ENCODE measurements at regions not wholly inside any gene's neighbourhood (a gene's known extent, or its start where the extent isn't known, plus 50 kb on each side); places are given as distances from the start of the nearest gene placed in this dataset.

DNA sequence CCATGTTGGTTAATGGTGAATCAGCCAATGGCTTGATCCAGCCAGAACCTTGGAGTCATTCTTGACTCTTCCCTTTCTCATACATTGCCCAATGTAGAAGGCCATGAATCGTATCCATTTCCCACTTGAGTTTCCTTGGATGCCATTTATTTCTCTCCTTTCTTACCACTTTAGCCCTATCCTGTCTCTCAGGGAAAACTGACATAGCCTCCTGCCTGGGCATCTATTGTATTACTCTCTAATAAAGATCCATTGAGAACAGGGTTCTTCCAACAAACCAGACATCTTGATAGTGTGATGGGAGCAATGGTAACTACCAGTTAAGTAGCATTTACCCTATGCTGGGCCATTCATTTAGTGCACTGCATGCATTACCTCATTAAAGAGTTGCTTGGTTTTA, 104.2 kb upstream of the CDH11 start:
- H2BK15ac ChIP-seq (ENCODE audit: low read depth, low read length): no peak overlapping the region; the same call in 2 of the 3 replicates
- H3K9me3 ChIP-seq (ENCODE audit: control insufficient read depth, insufficient read depth, low read length): no peaks in the 10 kb centered on the region
- ChIA-PET CTCF (no interaction called here), POLR2A (ENCODE audit: unreplicated experiment) (no interaction called here)
- no peak overlapping the region for H2AK5ac ChIP-seq (ENCODE audit: low read depth, low read length)
- H3K27ac ChIP-seq (ENCODE audit: insufficient read depth, low read length): no peak overlapping the region
- no peak overlapping the region for H2AFZ ChIP-seq (replicated peaks; ENCODE audit: low read length, poor library complexity)
- no peak overlapping the region for H3K56ac ChIP-seq (ENCODE audit: extremely low read depth, insufficient read depth, low read length)
- no peaks in the 10 kb centered on the region for H3K9me1 ChIP-seq (ENCODE audit: insufficient read depth, low read length)
- dilution Hi-C loops (cut with HindIII; ENCODE audit: low sequenced_read_pairs, unreplicated experiment): no loop called here
- ATAC-seq (ENCODE audit: low read depth) (no peak), DNase-seq (no peak)
- no peak overlapping the region for H4K91ac ChIP-seq (ENCODE audit: insufficient read depth, low read depth, low read length)
- H4K8ac ChIP-seq (ENCODE audit: low read depth in 2 of 2, low read length in 2 of 2): no peak overlapping the region
- H3K4me2 ChIP-seq (ENCODE audit: low read depth, low read length): no peak overlapping the region
- no peak overlapping the region for H3K18ac ChIP-seq (ENCODE audit: low read depth, low read length)
- no peak overlapping the region for H3K4me3 ChIP-seq (ENCODE audit: insufficient read depth, low read depth, low read length)
- no peaks in the 10 kb centered on the region for H3K79me1 ChIP-seq (ENCODE audit: low read depth in 1 of 2, low read length in 2 of 2)
- TF ChIP-seq, protein P1, sequence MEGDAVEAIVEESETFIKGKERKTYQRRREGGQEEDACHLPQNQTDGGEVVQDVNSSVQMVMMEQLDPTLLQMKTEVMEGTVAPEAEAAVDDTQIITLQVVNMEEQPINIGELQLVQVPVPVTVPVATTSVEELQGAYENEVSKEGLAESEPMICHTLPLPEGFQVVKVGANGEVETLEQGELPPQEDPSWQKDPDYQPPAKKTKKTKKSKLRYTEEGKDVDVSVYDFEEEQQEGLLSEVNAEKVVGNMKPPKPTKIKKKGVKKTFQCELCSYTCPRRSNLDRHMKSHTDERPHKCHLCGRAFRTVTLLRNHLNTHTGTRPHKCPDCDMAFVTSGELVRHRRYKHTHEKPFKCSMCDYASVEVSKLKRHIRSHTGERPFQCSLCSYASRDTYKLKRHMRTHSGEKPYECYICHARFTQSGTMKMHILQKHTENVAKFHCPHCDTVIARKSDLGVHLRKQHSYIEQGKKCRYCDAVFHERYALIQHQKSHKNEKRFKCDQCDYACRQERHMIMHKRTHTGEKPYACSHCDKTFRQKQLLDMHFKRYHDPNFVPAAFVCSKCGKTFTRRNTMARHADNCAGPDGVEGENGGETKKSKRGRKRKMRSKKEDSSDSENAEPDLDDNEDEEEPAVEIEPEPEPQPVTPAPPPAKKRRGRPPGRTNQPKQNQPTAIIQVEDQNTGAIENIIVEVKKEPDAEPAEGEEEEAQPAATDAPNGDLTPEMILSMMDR (conservative IDR thresholded peaks at IDR 0.05; ENCODE audit: low read depth, low read length): no peak
- no peak for TF ChIP-seq BHLHE40 (IDR thresholded peaks at IDR 0.05; ENCODE audit: low read depth, low read length)
- TF ChIP-seq USF2 (IDR thresholded peaks at IDR 0.05; ENCODE audit: low read depth, low read length): no peak
- TF ChIP-seq POLR2A (IDR thresholded peaks at IDR 0.05; ENCODE audit: low read depth, low read length): no peak
- TF ChIP-seq NFE2L2 (IDR thresholded peaks at IDR 0.05; ENCODE audit: low read depth, low read length): no peak
- TF ChIP-seq RFX5 (IDR thresholded peaks at IDR 0.05; ENCODE audit: low read depth, low read length): no peak
- no peak for TF ChIP-seq MXI1 (IDR thresholded peaks at IDR 0.05; ENCODE audit: borderline replicate concordance, low read depth, low read length)
- TF ChIP-seq ELK1 (IDR thresholded peaks at IDR 0.05; ENCODE audit: borderline replicate concordance, low read depth, low read length): no peak
- TF ChIP-seq FOS (IDR thresholded peaks at IDR 0.05; ENCODE audit: low read depth, low read length): no peak
- no peak for TF ChIP-seq MAFK (IDR thresholded peaks at IDR 0.05; ENCODE audit: low read depth, low read length)
- TF ChIP-seq MAZ (IDR thresholded peaks at IDR 0.05; ENCODE audit: borderline replicate concordance, low read depth, low read length): no peak
- TF ChIP-seq RAD21 (IDR thresholded peaks at IDR 0.05; ENCODE audit: low read length): no peak
- TF ChIP-seq CHD1 (IDR thresholded peaks at IDR 0.05; ENCODE audit: low read depth, low read length): no peak
- no peak for TF ChIP-seq SMC3 (IDR thresholded peaks at IDR 0.05; ENCODE audit: low read depth, low read length)
- no peak for TF ChIP-seq CEBPB (IDR thresholded peaks at IDR 0.05; ENCODE audit: low read depth, low read length)
- TF ChIP-seq RCOR1 (IDR thresholded peaks at IDR 0.05; ENCODE audit: insufficient replicate concordance, low read length): no peak
- no peak overlapping the region for H2BK120ac ChIP-seq (ENCODE audit: low read depth, low read length)
- no peak overlapping the region for H2BK20ac ChIP-seq (ENCODE audit: low read depth, low read length)
- H3K36me3 ChIP-seq (ENCODE audit: control insufficient read depth, insufficient read depth, low read length): no peaks in the 10 kb centered on the region
- H3K4ac ChIP-seq (ENCODE audit: low read depth, low read length): no peak overlapping the region
- H3K23ac ChIP-seq (ENCODE audit: low read depth, low read length): no peak overlapping the region
- H3K14ac ChIP-seq (replicated peaks; ENCODE audit: low read depth, low read length): no peak overlapping the region
- BruUV-seq (replicated peaks): no TSS peak
- no peak overlapping the region for H2BK5ac ChIP-seq (ENCODE audit: low read depth, low read length, poor library complexity, severe bottlenecking)
- H3K9ac ChIP-seq (ENCODE audit: low read depth, low read length): no peak overlapping the region
- H4K20me1 ChIP-seq (ENCODE audit: insufficient read depth, low read length): no peaks in the 10 kb centered on the region
- intact Hi-C loops (cut with micrococcal nuclease): no loop called here
- WGBS, 2 experiments (ENCODE audit: extremely low coverage in 2 of 2, insufficient read length in 1 of 2): 100% methylated on average over 1 of the region's 1 CpG; no CpG with 5 or more reads in 1 of the 2 experiments
- in situ Hi-C loops (cut with MboI; ENCODE audit: low sequenced_read_pairs): no loop called here
- H2AK9ac ChIP-seq (replicated peaks; ENCODE audit: low read depth, low read length, poor library complexity): no peak overlapping the region
- H4K5ac ChIP-seq (ENCODE audit: low read depth, low read length): no peak overlapping the region
- peaks cover 4% of the 10 kb centered on the region for H3K4me1 ChIP-seq (ENCODE audit: control insufficient read depth, insufficient read depth, low read length)
- no peaks in the 10 kb centered on the region for H3K27me3 ChIP-seq (ENCODE audit: control insufficient read depth, insufficient read depth, low read length)
